HL-60 (cell line): ENCODE measurements at regions not wholly inside any gene's neighbourhood (a gene's known extent, or its start where the extent isn't known, plus 50 kb on each side); places are given as distances from the start of the nearest gene placed in this dataset.

Experiments
- DNase-seq, 2 experiments: peaks; one replicate each; pipeline ENCODE4 v3.0.0-alpha.2; 2010 to 2020; ENCODE audit warnings: low read depth in 1 of 2, low spot score in 1 of 2
- H3K27ac ChIP-seq: fragments of 250-450 bp; sonication (Bioruptor Pico); replicated peaks from 2 replicates; pipeline ENCODE4 v1.5.1; 2020; ENCODE audit warnings: mild to moderate bottlenecking, moderate library complexity
- H3K27me3 ChIP-seq: fragments of 250-450 bp; sonication (Bioruptor Pico); 2 replicates; pipeline ENCODE4 v1.5.1; 2021; ENCODE audit warnings: mild to moderate bottlenecking, moderate library complexity; ENCODE audit not compliant: insufficient read depth, poor library complexity, severe bottlenecking
- H3K4me3 ChIP-seq: replicated peaks from 2 replicates; pipeline ENCODE4 v1.5.1; 2011; ENCODE audit warnings: mild to moderate bottlenecking, control low read depth, low read length; ENCODE audit not compliant: insufficient read depth
- CTCF ChIP-seq: IDR thresholded peaks from one replicate; pipeline ENCODE4 v1.5.1; 2011; ENCODE audit warnings: low read length, control low read depth, inconsistent platforms; ENCODE audit not compliant: insufficient read depth
- GABPA ChIP-seq: IDR thresholded peaks from 2 replicates; pipeline ENCODE4 v1.6.1; 2012; ENCODE audit warnings: low read depth
- POLR2AphosphoS5 ChIP-seq: IDR thresholded peaks from 2 replicates; pipeline ENCODE4 v1.6.1; 2012; ENCODE audit warnings: low read depth
- REST ChIP-seq: IDR thresholded peaks from 2 replicates; pipeline ENCODE4 v1.6.1; 2012; ENCODE audit warnings: low read depth; ENCODE audit not compliant: insufficient replicate concordance
- SPI1 ChIP-seq: IDR thresholded peaks from 2 replicates; pipeline ENCODE4 v1.6.1; 2012; ENCODE audit warnings: low read depth, mild to moderate bottlenecking, borderline replicate concordance

- H3K27ac ChIP-seq: no peak overlapping the region
- no peak for DNase-seq
- no peak overlapping the region for H3K4me3 ChIP-seq
- no peaks in the 10 kb centered on the region for H3K27me3 ChIP-seq
- TF ChIP-seq SPI1 (no peak), REST (no peak), POLR2AphosphoS5 (no peak), GABPA (no peak), CTCF (no peak)
These were observed 710.1 kb downstream of the SQOR start for GRCh38 chr15:46344915-46345314.

GRCh38 chr15:46354443-46354842 lies 719.6 kb downstream of the SQOR start:
- Histone ChIP-seq H3K27ac (no peak overlapping the region), H3K27me3 (no peaks in the 10 kb centered on the region), H3K4me3 (no peak overlapping the region)
- TF ChIP-seq CTCF (no peak), SPI1 (no peak), GABPA (no peak), REST (no peak)
- DNase-seq: no peak

GRCh38 chr15:46365572-46365971 lies 730.7 kb downstream of the SQOR start:
- Histone ChIP-seq H3K27me3 (no peaks in the 10 kb centered on the region), H3K4me3 (no peak overlapping the region), H3K27ac (no peak overlapping the region)
- DNase-seq: no peak
- TF ChIP-seq SPI1: no peak
- no peak for TF ChIP-seq POLR2AphosphoS5
- TF ChIP-seq CTCF: no peak
- no peak for TF ChIP-seq REST
- no peak for TF ChIP-seq GABPA
